ENCODE measurements at regions not wholly inside any gene's neighbourhood (a gene's known extent, or its start where the extent isn't known, plus 50 kb on each side); places are given as distances from the start of the nearest gene placed in this dataset.

DNA sequence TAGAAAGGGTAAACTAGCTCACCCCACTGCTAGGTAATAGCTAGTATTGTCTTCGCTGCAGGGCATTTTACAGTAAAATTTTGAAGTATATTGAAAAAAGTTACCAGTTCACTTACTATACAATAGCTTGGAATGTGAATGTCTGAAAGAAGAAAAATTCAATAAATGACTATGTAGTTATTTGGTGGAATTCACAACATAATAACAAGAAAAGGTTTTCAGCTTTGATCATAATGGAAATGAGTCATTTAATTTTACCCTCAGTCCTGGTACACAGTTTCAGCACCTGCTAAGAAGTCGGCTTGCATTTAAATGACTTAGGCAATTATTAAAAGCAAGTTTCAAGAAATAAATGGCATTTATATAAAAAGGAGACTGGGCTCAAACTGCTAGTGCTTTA is 90.4 kb downstream of the NUP35 start:
- DNase-seq = no peak

DNA sequence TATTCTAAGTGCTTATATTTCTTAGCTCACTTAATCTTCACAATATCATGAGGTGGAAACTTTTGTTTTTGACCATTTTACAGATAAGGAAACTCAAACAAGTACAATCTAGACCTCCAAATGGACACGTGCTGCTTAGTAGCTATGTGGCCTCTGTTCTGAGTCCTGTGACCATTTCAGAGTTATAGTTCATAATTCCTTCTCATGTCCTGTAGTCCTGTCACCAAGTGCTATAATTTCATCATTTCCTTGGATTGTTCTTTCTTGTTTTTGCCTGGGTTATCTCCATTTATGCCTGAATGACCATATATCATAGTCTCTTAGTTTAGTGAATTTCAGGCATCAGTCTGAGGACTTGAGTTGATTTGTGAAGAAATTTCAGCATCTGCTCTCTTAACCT is 91.7 kb downstream of the NUP35 start:
- no peak for DNase-seq

DNA sequence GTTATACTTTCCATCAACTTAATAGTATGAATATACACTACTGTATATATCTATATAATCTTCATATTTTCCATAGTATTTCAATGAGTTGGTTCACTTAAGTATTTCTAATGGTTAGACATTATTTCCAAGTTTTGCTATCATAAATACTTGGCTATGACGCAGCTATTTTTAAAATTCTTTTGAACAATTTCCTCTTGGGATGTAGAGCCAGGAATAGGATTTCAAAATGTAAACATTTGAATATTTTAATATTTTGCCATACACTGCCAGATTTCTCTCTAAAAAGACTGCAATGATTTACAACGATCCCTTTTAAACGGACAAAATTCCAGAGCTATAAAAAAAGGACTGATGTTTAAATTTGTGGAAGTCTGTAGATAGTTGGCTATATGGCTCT is 95.6 kb downstream of the NUP35 start:
- no peak for DNase-seq

DNA sequence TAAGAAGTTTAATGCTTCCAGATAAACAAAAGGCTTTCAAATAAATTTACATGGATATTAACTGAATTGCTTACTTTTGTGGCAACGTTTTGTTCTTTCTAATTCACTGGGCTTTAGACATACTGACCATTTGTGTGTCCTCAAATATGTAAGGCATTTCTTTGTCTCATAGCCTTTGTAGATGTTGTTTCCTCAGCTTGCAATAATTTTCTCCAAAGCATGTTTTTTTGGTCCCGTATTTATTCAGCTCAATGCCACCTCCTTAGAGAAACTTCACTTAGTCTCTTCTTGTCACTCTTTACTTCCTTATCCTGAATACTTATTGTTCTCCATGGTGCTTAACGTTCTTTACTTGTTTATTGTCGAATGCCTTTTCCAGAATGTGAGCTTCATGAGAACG is 98.5 kb downstream of the NUP35 start:
- no peak for DNase-seq

DNA sequence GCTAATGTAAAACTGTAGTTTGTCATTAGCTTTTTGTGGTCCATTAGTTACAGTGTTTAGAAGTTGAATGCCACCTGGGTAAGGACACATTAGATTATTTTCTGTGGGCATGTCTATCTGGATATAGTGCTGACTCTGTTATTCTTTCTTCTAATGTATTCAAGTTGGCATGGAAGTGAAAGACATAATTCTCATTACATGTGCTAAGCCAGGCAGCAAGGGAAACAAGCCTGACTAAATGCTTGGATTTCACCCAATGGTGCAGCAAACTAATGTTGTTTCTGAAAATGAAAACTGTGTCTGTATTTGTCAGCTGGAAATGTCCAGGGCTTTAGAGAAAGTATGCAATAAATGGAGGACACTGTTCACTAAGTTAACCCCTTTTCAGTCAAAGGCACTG is 100.7 kb downstream of the NUP35 start:
- no peak for DNase-seq

DNA sequence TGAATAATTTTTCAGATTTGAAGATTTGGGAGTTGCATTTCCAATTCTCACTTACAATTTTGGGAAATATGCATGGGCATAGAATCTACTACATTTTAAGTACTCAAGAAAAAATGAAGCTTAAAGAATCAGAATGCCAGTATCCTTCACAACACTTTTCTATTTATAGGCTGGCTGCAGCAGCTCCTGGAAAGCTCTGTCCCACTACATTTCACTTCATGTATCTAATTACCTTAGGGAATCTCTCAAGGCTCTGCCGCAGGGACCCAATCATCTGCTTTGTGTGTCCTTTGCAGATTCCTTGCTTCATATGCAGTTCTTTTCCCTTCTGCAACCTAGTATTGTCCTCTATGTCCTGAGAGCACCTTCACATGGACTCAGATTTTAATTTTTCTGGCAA is 102.9 kb downstream of the NUP35 start:
- no peak for DNase-seq

DNA sequence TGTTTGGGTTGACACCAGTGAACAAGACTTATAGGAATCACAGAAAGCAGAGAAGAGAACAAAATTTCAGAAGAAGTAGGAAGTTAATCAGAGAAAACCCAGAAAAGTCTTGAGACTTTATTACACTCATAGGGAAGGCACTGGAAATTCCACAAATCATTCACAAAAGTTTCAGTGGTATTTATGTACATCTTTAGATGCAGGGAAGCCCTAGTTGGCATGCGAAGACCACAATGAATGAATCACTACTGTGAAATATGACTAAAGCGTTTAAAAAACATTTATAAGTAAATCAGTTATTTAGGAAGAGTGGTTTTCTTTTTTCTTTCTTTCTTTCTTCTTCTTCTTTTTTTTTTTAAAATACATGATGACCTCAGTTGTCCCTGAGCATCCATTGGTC is 105.1 kb downstream of the NUP35 start:
- no peak for DNase-seq

DNA sequence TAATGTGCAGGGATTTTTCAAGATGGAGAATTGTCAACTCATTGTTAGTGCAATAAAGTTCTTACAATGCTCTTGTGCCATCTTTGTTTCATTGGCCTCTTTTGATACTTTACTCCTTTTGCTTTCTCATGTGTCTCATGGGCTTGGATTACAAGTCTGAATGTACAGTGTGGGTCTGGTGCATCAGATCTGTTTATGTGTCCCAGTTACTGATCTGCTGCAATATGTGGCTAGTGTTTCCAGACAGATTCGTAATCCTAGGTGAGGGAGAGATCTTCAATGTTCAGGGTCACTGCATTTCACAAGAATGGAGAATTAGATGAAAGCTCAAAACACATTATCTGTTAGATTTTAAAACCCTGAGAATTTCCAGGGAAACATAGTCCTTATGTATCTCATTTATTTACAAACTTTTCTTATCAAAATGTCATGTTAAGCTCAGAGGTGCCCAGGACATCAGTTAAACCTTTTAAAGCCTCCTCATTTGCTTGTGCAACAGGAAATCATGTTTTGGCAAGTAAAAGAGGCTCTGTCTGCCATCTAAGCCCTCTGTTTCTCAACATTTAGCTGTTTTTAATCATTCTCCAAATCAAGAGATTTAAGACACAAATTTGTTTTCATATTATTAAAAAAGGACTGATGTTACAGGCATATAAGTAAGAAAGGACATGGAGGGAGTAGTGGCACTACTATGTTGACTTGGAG is 108.1 kb downstream of the NUP35 start:
- no peak for DNase-seq

DNA sequence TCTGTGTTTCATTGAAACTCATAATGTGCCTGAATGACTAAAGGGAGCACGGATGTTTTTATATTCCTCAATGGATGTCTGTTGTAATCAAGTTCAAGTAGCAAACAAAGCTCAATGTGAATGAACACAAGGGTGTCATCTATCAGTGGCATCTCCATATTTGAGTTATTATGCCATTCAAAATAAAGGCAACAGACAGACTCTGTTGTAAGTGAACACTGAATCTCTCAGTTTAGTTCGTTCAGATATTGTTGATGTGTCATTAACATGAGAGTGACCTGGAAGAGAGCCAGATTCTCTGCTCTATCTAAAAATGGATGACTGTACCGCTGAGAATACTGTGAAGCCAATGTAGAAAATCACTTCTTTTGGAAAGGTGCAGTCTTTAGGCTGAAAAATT is 118.7 kb downstream of the NUP35 start:
- DNase-seq = no peak

DNA sequence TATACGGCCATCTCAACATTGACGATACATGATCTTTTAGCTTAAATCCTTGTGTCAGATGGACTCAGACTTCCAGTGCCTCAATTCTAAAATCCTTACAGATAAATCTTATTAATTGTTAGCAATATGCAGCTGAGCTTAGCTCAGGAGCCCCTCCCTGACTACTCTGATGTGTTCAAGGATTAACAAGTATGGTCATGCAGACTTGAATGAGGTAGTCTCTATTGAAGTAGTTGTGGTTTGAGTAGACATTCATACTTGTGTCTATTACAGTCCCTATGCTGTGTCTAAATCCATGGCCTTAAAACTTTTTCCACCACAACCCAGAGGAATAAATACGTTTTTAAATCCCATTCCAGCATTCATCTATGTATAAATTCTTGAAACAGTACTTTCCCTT is 119.5 kb downstream of the NUP35 start:
- no peak for DNase-seq

DNA sequence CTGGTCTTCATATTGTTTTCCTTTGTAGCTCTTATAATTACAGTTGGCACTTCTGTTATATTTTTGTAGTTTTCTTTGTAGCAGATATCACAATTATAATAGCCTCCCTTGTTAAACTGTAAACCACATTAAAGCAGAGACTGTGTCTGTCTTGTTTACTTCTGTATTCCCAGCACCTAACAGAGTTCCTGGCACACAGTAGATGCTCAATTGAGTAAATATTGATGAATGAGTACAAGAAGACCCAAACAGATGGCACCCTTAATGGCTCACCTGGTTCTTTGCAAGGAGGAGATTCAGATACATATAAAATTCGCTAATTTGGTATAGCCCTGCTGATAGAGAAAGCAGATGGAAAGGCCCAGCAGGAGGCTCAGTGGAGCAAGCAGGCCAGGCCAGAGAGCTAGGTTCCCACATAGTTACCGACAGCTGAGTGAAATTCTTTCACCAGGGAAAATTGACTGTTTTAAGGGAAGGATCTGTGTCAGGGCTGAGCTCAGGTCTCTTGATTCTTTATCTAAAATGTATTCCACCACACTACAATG is 120.1 kb downstream of the NUP35 start:
- DNase-seq = no peak

DNA sequence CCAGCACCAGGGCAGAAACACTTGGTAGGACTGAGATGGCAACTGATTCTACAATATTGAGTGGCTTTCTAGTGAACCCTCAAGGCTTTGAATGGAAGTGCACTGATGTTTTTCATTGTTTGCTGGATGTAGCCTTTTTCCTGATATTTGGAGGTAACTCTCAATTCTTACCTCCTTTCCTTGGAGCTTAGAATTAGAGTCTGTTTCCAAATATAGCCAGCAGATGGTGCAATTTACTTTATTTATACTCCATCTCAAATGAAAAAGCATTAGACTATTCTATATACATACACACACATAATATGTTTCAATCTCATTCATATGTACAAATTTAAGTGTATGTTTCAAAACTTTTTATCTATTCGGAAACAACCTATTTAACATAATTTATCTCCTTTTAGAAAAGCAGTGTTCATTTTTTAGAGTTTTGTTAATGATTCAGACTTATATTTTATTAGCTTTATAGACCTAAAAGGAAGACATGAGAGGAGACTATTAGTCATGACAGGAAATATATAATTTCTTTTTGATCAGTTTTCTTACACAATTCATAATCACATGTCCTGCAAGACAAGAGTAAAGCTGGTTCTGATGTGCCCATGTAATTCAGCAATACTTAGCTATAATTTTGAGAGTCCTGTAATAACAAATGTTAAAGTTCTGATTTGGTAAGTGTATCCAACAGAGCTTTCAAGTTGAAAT is 124.8 kb downstream of the NUP35 start:
- DNase-seq = no peak

DNA sequence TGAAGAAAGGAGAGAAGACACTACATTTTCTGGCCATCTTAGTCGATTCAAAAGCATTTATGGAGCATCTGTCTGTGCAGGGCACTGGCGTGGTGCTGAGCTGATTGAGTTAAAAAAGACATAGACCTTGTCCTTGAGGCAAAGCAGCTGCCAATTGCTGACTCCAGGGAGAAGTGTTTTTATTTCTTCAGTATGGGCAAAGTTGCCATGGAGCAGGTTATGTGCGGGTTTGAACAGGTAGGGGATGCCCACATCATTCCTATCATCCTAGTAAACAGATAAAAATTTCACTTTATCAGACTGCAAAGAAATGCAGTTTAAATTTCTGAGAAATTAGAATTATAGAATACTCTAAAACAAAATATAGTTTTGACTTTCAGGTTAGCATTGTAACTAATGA is 125.8 kb downstream of the NUP35 start:
- no peak for DNase-seq

DNA sequence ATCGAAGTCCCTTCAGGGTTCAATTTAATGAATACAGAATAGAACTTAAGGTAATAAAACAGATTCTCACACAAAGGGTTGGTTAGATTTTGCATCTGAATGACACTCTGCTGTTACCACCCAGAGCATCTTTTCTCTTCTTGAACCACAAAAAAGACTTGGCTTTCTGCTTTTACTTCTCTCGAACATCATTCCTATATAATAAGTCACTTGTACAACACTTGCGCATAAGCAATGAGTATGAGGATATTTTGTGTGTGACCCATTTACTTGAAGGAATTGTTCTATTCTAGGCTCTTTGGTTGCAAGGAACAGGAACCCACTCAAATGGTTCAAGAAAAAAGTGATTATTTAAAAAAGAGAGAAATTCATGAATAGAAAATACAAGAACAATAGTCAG is 126.2 kb downstream of the NUP35 start:
- no peak for DNase-seq

DNA sequence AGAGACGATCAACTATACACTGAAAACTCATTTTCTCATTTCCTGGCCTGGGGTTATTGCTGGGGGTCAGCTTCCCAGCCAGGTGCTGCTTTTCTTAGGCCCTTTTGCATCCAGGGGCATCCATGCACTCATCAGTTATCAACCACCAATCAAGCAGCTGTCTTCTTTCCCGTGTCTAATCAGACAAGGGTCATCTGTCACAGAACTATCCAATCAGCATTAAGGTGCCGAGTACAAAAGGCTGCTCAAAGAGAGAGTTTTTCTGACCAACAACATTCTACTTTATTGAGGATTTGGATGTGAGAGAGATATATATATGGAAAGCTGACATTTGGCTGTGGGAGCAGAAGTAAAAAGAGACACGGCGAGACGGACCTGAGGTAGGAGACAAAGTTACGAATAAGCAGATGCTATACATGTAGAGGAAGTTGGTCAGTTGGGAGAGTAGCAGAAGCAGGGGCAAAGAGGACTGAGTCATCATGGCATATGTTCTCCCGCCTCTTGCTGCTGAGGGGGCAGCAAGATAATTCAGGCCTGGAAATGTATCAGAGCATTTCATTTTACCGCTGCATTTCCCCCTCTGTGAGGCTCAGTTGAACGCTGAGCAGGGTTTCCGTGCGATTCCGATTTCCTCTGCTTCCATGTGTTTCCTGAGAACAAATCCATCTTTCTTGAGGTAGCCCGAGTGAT is 129.3 kb downstream of the NUP35 start:
- no peak for DNase-seq

DNA sequence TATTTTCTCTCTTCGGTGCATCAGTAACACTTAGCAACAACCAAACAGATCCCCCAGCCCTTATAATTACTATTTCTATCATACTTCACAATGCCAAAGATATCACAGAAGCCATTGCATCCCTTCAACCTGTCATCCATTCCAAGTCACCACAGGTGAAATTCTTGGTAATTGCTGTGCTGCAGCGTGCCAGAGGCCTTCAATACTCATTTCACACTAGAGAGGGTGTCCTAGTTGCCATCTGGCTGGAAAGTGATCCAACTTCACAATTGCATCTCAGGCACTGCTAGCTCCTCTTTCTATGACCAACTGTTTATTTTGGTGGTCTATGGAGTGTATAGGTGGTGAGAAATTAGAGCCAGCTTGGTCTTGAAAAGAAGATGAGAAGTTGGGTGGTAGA is 131.2 kb downstream of the NUP35 start:
- no peak for DNase-seq

DNA sequence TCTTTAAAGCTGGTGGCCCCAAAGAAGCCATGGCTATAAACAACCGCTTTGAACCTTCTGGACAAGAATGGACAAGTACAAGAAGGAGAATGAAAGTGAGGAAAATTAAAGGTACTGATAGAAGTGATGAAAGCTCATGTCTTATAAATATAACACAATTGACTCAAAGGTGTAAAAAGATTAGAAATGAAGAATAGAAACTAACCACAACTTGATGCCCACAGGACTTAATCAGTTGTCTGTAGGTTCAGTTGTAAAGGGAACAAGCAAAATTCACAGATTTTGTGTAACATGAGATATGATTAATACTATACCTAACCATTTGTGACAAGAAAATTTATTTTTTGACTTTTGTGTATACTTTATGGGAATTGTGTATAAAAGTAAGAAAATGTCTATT is 135.7 kb downstream of the NUP35 start:
- DNase-seq = no peak

DNA sequence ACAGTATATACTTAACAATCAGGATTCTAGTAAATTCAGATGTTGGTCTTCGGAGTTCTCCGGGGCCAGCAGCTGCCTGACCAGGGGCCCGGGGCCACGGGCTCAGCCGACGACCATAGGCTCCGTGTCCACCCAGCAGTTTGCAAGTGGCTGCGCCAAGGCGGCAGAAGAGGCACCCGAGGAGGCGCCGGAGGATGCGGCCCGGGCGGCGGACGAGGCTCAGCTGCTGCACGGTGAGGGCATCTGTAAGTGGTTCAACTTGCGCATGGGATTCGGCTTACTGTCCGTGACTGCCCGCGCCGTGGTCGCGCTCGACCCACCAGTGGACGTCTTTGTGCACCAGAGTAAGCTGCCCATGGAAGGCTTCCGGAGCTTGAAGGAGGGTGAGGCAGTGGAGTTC is 136.3 kb downstream of the NUP35 start:
- DNase-seq = no peak

DNA sequence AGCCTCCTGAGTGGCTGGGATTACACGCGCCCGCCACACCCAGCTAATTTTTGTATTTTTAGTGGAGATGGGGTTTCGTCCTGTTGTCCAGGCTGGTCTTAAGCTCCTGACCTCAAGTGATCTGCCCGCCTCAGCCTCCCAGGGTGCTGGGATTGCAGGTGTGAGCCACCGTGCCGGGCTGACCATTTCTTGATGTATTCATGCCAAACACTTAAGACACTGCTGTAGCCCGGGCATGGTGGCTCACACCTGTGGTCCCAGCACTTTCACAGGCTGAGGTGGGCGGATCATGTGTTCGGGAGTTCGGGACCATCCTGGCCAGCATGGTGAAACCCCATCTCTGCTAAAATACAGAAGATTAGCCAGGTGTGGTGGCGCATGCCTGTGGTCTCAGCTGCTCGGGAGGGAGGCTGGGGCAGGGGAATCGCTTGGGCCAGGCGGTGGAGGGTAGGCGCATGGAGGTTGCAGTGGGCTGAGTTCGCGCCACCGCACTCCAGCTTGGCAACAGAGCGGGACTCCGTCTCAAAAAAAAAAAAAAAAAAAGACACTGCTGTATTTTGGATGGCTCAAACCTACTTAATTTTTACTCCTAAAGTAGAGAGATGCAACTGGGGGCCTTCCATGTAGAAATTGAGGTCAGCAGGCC is 140.8 kb downstream of the NUP35 start:
- no peak for DNase-seq

DNA sequence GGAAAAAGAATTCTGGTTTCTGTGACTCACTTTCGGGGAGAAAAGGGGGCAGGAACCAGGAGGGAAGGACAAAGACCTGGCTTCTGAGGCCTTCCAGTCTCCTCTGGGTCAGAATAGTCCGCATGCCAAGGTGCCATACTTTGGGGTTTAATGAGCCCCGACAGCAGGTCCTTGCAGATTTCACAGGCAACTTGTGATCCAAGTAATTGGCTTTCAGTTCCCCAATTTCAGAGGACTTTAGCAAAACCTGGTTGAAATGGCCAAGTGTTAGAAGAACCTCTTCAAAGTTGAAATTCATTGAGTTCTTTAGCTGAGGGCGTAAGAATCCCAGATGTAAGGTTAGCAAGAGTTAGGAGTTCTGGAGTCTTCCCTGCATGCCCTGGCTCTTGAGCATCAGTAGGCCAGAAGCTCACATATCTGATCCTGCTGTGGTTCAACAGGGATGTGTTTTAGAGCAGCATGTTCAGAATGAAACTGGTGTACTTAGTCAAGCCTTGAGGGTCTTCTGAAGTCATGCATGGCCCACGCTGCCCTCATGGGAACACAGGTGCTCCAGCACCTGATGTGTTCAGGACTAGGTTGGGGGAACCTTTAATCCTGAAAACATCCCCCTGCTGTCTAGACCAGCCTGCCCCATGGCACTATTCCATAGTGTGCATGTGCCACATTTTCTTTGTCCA is 143.0 kb downstream of the NUP35 start:
- DNase-seq = no peak

DNA sequence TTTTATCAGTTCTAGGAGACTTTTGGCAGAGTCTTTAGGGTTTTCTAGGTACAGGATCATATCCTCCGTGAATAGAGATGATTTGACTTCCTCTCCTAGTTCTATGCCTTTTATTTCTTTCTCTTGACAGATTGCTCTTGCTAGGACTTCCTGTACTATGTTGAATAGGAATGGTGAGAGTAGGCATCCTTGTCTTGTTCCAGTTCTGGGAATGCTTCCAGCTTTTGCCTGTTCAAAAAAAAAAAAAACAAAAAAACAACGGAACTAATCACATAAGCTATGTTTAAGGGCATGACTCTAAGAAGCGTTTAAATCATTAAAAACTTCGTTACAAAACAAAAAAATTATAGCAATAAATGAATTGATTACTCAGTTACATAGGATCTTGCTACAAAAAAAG is 145.7 kb downstream of the NUP35 start:
- no peak for DNase-seq

DNA sequence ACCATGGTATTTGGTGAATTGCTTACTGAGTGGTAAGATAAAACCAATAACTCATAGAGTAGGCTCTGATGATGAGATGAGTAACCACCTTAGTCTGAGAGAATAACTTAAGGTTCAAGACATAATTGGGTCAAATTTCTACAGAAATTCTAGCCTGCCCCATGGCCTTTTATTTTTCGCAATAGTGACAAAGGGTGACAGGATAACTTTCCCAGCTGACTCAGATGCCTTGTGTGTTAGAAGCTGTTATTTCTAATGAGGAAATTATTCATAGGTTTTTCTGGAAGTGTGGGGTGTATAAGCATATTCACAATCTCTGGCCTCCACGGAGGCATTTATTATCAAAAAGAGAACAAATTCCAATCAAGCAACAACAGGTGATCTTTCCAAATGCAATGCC is 159.0 kb downstream of the NUP35 start:
- no peak for DNase-seq

DNA sequence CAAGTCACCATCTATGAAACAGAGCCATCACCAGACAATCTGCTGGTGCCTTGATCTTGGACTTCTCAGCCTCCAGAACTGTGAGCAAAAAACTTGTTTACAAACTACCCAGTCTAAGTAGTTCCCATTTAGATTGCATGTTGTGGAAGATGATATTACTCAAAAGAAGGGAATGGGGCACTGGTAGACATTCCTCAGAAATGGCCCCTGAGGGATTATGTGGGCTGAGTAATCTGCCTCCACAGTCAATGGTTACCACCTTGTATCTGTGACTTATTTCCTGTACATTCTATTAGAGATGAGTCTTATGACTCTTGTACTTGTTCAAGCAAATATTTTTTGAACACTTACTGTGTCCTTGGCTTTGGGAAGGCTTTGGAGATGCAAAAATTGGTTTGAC is 160.4 kb downstream of the NUP35 start:
- DNase-seq = no peak
